ENCODE measurements at regions not wholly inside any gene's neighbourhood (a gene's known extent, or its start where the extent isn't known, plus 50 kb on each side); places are given as distances from the start of the nearest gene placed in this dataset.

DNA sequence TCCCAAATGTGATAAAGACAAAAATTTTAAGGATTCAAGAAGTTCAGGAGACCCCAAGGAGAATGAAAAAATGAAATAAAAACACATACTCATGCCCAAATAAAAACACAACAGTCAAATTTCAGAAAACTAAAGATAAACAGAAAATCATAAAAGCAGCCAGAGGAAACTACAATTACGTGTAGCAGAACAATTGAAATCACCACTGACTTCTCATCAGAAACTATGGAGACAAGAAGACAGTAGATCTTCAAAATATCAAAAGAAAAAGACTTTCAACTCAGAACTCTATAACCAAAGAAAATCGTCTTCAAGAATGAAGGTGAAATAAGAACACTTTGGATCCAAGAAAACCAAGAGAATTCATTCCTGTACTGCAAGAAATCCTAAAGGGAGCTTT lies 54.9 kb downstream of the DIO3 start:
- Histone ChIP-seq H3K27me3 (ENCODE audit: control insufficient read depth, insufficient read depth, low read length) (peaks cover 39% of the 10 kb centered on the region), H3K4me2 (ENCODE audit: low read length) (no peak overlapping the region), H3K4me3 (ENCODE audit: low read length) (no peak overlapping the region), H3K9ac (ENCODE audit: low read depth, low read length) (no peak overlapping the region), H3K4me1 (ENCODE audit: control insufficient read depth, insufficient read depth, low read length) (no peaks in the 10 kb centered on the region), H3K36me3 (ENCODE audit: insufficient read depth, low read length) (no peaks in the 10 kb centered on the region), H3K9me3 (replicated peaks; ENCODE audit: low read length) (no peaks in the 10 kb centered on the region)

GRCh38 chr14:101619484-101619883 lies 58.2 kb downstream of the DIO3 start:
- no peaks in the 10 kb centered on the region for H3K4me1 ChIP-seq (ENCODE audit: control insufficient read depth, insufficient read depth, low read length)
- H3K9ac ChIP-seq (ENCODE audit: low read depth, low read length), result no peak overlapping the region
- H3K4me2 ChIP-seq (ENCODE audit: low read length), result no peak overlapping the region
- H3K4me3 ChIP-seq (ENCODE audit: low read length), result no peak overlapping the region
- peaks cover 26% of the 10 kb centered on the region for H3K27me3 ChIP-seq (ENCODE audit: control insufficient read depth, insufficient read depth, low read length)
- H3K9me3 ChIP-seq (replicated peaks; ENCODE audit: low read length), result no peaks in the 10 kb centered on the region
- no peaks in the 10 kb centered on the region for H3K36me3 ChIP-seq (ENCODE audit: insufficient read depth, low read length)

GRCh38 chr14:101620031-101620788 lies 58.9 kb downstream of the DIO3 start:
- Histone ChIP-seq H3K36me3 (ENCODE audit: insufficient read depth, low read length) (no peaks in the 10 kb centered on the region), H3K27me3 (ENCODE audit: control insufficient read depth, insufficient read depth, low read length) (peaks cover 19% of the 10 kb centered on the region), H3K4me2 (ENCODE audit: low read length) (no peak overlapping the region), H3K9ac (ENCODE audit: low read depth, low read length) (no peak overlapping the region), H3K9me3 (replicated peaks; ENCODE audit: low read length) (no peaks in the 10 kb centered on the region), H3K4me3 (ENCODE audit: low read length) (no peak overlapping the region), H3K4me1 (ENCODE audit: control insufficient read depth, insufficient read depth, low read length) (no peaks in the 10 kb centered on the region)

- no peaks in the 10 kb centered on the region for H3K4me1 ChIP-seq (ENCODE audit: control insufficient read depth, insufficient read depth, low read length)
- no peak overlapping the region for H3K9ac ChIP-seq (ENCODE audit: low read depth, low read length)
- no peak overlapping the region for H3K4me2 ChIP-seq (ENCODE audit: low read length)
- H3K27me3 ChIP-seq (ENCODE audit: control insufficient read depth, insufficient read depth, low read length), result peaks cover 15% of the 10 kb centered on the region
- H3K9me3 ChIP-seq (replicated peaks; ENCODE audit: low read length), result no peaks in the 10 kb centered on the region
- H3K4me3 ChIP-seq (ENCODE audit: low read length), result no peak overlapping the region
- no peaks in the 10 kb centered on the region for H3K36me3 ChIP-seq (ENCODE audit: insufficient read depth, low read length)
Observed at GRCh38 chr14:101620821-101621785, 59.8 kb downstream of the DIO3 start.

GRCh38 chr14:101622251-101623076 lies 61.2 kb downstream of the DIO3 start:
- no peak overlapping the region for H3K4me2 ChIP-seq (ENCODE audit: low read length)
- H3K27me3 ChIP-seq (ENCODE audit: control insufficient read depth, insufficient read depth, low read length), result peaks cover 23% of the 10 kb centered on the region
- no peak overlapping the region for H3K9ac ChIP-seq (ENCODE audit: low read depth, low read length)
- no peak overlapping the region for H3K4me3 ChIP-seq (ENCODE audit: low read length)
- H3K9me3 ChIP-seq (replicated peaks; ENCODE audit: low read length), result no peaks in the 10 kb centered on the region
- H3K4me1 ChIP-seq (ENCODE audit: control insufficient read depth, insufficient read depth, low read length), result no peaks in the 10 kb centered on the region
- no peaks in the 10 kb centered on the region for H3K36me3 ChIP-seq (ENCODE audit: insufficient read depth, low read length)

DNA sequence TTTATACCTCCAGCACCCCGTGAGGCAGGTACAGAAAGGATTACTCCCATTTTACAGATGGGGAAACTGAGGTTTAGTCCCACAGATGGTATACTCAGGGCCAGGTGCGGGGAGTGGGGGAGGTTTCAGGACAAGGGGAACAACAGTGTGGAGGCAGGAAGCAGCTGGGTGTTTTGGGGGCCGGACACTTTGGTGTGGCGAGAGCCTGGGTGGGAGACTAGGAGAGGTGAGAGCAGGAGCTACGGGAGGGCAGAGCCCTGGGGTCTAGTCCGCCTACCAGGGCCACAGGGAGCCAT lies 61.7 kb downstream of the DIO3 start:
- no peaks in the 10 kb centered on the region for H3K36me3 ChIP-seq (ENCODE audit: insufficient read depth, low read length)
- H3K9ac ChIP-seq (ENCODE audit: low read depth, low read length), result no peak overlapping the region
- no peaks in the 10 kb centered on the region for H3K9me3 ChIP-seq (replicated peaks; ENCODE audit: low read length)
- peaks cover 23% of the 10 kb centered on the region for H3K27me3 ChIP-seq (ENCODE audit: control insufficient read depth, insufficient read depth, low read length)
- H3K4me2 ChIP-seq (ENCODE audit: low read length), result no peak overlapping the region
- no peak overlapping the region for H3K4me3 ChIP-seq (ENCODE audit: low read length)
- no peaks in the 10 kb centered on the region for H3K4me1 ChIP-seq (ENCODE audit: control insufficient read depth, insufficient read depth, low read length)

GRCh38 chr14:101623685-101624444 lies 62.6 kb downstream of the DIO3 start:
- Histone ChIP-seq H3K27me3 (ENCODE audit: control insufficient read depth, insufficient read depth, low read length) (peaks cover 19% of the 10 kb centered on the region), H3K4me2 (ENCODE audit: low read length) (no peak overlapping the region), H3K4me3 (ENCODE audit: low read length) (no peak overlapping the region), H3K4me1 (ENCODE audit: control insufficient read depth, insufficient read depth, low read length) (peaks cover 4% of the 10 kb centered on the region), H3K9ac (ENCODE audit: low read depth, low read length) (no peak overlapping the region), H3K9me3 (replicated peaks; ENCODE audit: low read length) (no peaks in the 10 kb centered on the region), H3K36me3 (ENCODE audit: insufficient read depth, low read length) (no peaks in the 10 kb centered on the region)

GRCh38 chr14:101624536-101624935 lies 63.2 kb downstream of the DIO3 start:
- Histone ChIP-seq H3K4me2 (ENCODE audit: low read length) (no peak overlapping the region), H3K27me3 (ENCODE audit: control insufficient read depth, insufficient read depth, low read length) (peaks cover 17% of the 10 kb centered on the region), H3K9ac (ENCODE audit: low read depth, low read length) (no peak overlapping the region), H3K9me3 (replicated peaks; ENCODE audit: low read length) (no peaks in the 10 kb centered on the region), H3K36me3 (ENCODE audit: insufficient read depth, low read length) (no peaks in the 10 kb centered on the region), H3K4me1 (ENCODE audit: control insufficient read depth, insufficient read depth, low read length) (peaks cover 4% of the 10 kb centered on the region), H3K4me3 (ENCODE audit: low read length) (no peak overlapping the region)

- no peak overlapping the region for H3K9ac ChIP-seq (ENCODE audit: low read depth, low read length)
- H3K9me3 ChIP-seq (replicated peaks; ENCODE audit: low read length), result no peaks in the 10 kb centered on the region
- no peak overlapping the region for H3K4me2 ChIP-seq (ENCODE audit: low read length)
- no peaks in the 10 kb centered on the region for H3K36me3 ChIP-seq (ENCODE audit: insufficient read depth, low read length)
- no peak overlapping the region for H3K4me3 ChIP-seq (ENCODE audit: low read length)
- peaks cover 4% of the 10 kb centered on the region for H3K4me1 ChIP-seq (ENCODE audit: control insufficient read depth, insufficient read depth, low read length)
- peaks cover 23% of the 10 kb centered on the region for H3K27me3 ChIP-seq (ENCODE audit: control insufficient read depth, insufficient read depth, low read length)
Observed at GRCh38 chr14:101625336-101626097, 64.2 kb downstream of the DIO3 start.

- Histone ChIP-seq H3K9me3 (replicated peaks; ENCODE audit: low read length) (no peaks in the 10 kb centered on the region), H3K4me2 (ENCODE audit: low read length) (no peak overlapping the region), H3K4me3 (ENCODE audit: low read length) (no peak overlapping the region), H3K9ac (ENCODE audit: low read depth, low read length) (no peak overlapping the region), H3K27me3 (ENCODE audit: control insufficient read depth, insufficient read depth, low read length) (peaks cover 29% of the 10 kb centered on the region), H3K36me3 (ENCODE audit: insufficient read depth, low read length) (no peaks in the 10 kb centered on the region), H3K4me1 (ENCODE audit: control insufficient read depth, insufficient read depth, low read length) (peaks cover 4% of the 10 kb centered on the region)
Observed at GRCh38 chr14:101626331-101626730, 65.0 kb downstream of the DIO3 start.
